Neutrophil (primary cell): ENCODE measurements at regions not wholly inside any gene's neighbourhood (a gene's known extent, or its start where the extent isn't known, plus 50 kb on each side); places are given as distances from the start of the nearest gene placed in this dataset.

Experiments used
- H3K27ac ChIP-seq: fragments of 200-600 bp; sonication (generic); 2 replicates; pipeline ENCODE4 v1.5.1; 2016; ENCODE audit warnings: mild to moderate bottlenecking, moderate library complexity
- H3K27me3 ChIP-seq: fragments of 200-600 bp; sonication (generic); 2 replicates; pipeline ENCODE4 v1.6.0; 2016; ENCODE audit warnings: mild to moderate bottlenecking
- H3K36me3 ChIP-seq: fragments of 200-600 bp; sonication (generic); 2 replicates; pipeline ENCODE4 v1.5.1; 2017
- H3K4me1 ChIP-seq, 2 experiments: fragments of 200-600 bp in 1 of 2; sonication (generic) in 1 of 2; 1 replicate in 1 of 2; 2 replicates in 1 of 2; pipeline versions ENCODE4 v1.5.1 to v1.6.1; 2013 to 2016; ENCODE audit warnings: low read depth in 1 of 2, low read length in 1 of 2, mild to moderate bottlenecking in 1 of 2, moderate library complexity in 1 of 2; ENCODE audit not compliant: control insufficient read depth in 1 of 2, insufficient read depth in 1 of 2
- H3K4me3 ChIP-seq, 2 experiments: fragments of 200-600 bp in 1 of 2; sonication (generic) in 1 of 2; 1 replicate in 1 of 2; 2 replicates in 1 of 2; pipeline ENCODE4 v1.5.1; 2013 to 2016; ENCODE audit warnings: low read depth in 1 of 2, low read length in 1 of 2, mild to moderate bottlenecking in 1 of 2, moderate library complexity in 1 of 2
- H3K9me3 ChIP-seq: fragments of 200-600 bp; sonication (generic); 2 replicates; pipeline ENCODE4 v1.5.1; 2016
- CTCF ChIP-seq: fragments of 200-600 bp; sonication (generic); IDR thresholded peaks from 2 replicates; pipeline ENCODE4 v1.5.1; 2016; ENCODE audit warnings: antibody characterized with exemption

- Histone ChIP-seq H3K27me3 (no peaks in the 10 kb centered on the region), H3K9me3 (no peaks in the 10 kb centered on the region), H3K4me1 (no peaks in the 10 kb centered on the region), H3K27ac (no peak overlapping the region), H3K4me3 (no peak overlapping the region), H3K36me3 (no peaks in the 10 kb centered on the region)
- TF ChIP-seq CTCF: no peak
Observed at GRCh38 chr14:98912655-98913054, 359.3 kb downstream of the BCL11B start.

- no peak overlapping the region for H3K4me3 ChIP-seq
- H3K27me3 ChIP-seq: no peaks in the 10 kb centered on the region
- no peak for TF ChIP-seq CTCF
- H3K9me3 ChIP-seq: no peaks in the 10 kb centered on the region
- no peaks in the 10 kb centered on the region for H3K36me3 ChIP-seq
- no peak overlapping the region for H3K27ac ChIP-seq
- no peaks in the 10 kb centered on the region for H3K4me1 ChIP-seq
Observed at GRCh38 chr14:98913967-98914650, 357.9 kb downstream of the BCL11B start.

- no peaks in the 10 kb centered on the region for H3K27me3 ChIP-seq
- H3K4me3 ChIP-seq: no peak overlapping the region
- no peaks in the 10 kb centered on the region for H3K36me3 ChIP-seq
- no peak overlapping the region for H3K27ac ChIP-seq
- H3K4me1 ChIP-seq: no peaks in the 10 kb centered on the region
- TF ChIP-seq CTCF: no peak
- no peaks in the 10 kb centered on the region for H3K9me3 ChIP-seq
Observed at GRCh38 chr14:98914942-98915341, 357.1 kb downstream of the BCL11B start.

- Histone ChIP-seq H3K27ac (no peak overlapping the region), H3K9me3 (no peaks in the 10 kb centered on the region), H3K4me3 (no peak overlapping the region), H3K36me3 (no peaks in the 10 kb centered on the region), H3K27me3 (no peaks in the 10 kb centered on the region), H3K4me1 (no peaks in the 10 kb centered on the region)
- no peak for TF ChIP-seq CTCF
Observed at GRCh38 chr14:98915625-98916024, 356.4 kb downstream of the BCL11B start.

GRCh38 chr14:98916036-98916435, 356.0 kb downstream of the BCL11B start:
- H3K9me3 ChIP-seq: no peaks in the 10 kb centered on the region
- H3K4me1 ChIP-seq: no peaks in the 10 kb centered on the region
- H3K4me3 ChIP-seq: no peak overlapping the region
- no peak for TF ChIP-seq CTCF
- no peak overlapping the region for H3K27ac ChIP-seq
- H3K36me3 ChIP-seq: no peaks in the 10 kb centered on the region
- H3K27me3 ChIP-seq: no peaks in the 10 kb centered on the region

GRCh38 chr14:98916476-98916875, 355.5 kb downstream of the BCL11B start:
- Histone ChIP-seq H3K36me3 (no peaks in the 10 kb centered on the region), H3K27me3 (no peaks in the 10 kb centered on the region), H3K27ac (no peak overlapping the region), H3K4me3 (no peak overlapping the region), H3K4me1 (no peaks in the 10 kb centered on the region), H3K9me3 (no peaks in the 10 kb centered on the region)
- no peak for TF ChIP-seq CTCF
